K562 (cell line): ENCODE measurements at regions not wholly inside any gene's neighbourhood (a gene's known extent, or its start where the extent isn't known, plus 50 kb on each side); places are given as distances from the start of the nearest gene placed in this dataset.
A peak's percentile ranks its signal among the peaks of the same experiment; 100 is the strongest.

Source experiments
- ATF4 ChIP-seq: fragments of 450-650 bp; formaldehyde crosslinking; IDR thresholded peaks from 2 replicates; pipeline ENCODE4 v1.4.0; 2022; ENCODE audit warnings: mild to moderate bottlenecking, moderate library complexity
- DMBX1 ChIP-seq: fragments of 250-450 bp; sonication (Bioruptor Pico); IDR thresholded peaks from 2 replicates; pipeline ENCODE4 v1.8.0; 2022; ENCODE audit warnings: inconsistent platforms, mild to moderate bottlenecking, moderate library complexity, borderline replicate concordance
- ETV1 ChIP-seq: fragments of 450-650 bp; conservative IDR thresholded peaks from 2 replicates; pipeline ENCODE4 v1.6.1; 2016; ENCODE audit warnings: missing genetic modification characterization, control low read depth, low read depth, missing compliant biosample characterization
- JUNB ChIP-seq: fragments of 450-650 bp; formaldehyde crosslinking; conservative IDR thresholded peaks from 2 replicates; pipeline ENCODE4 v1.4.0; 2020; ENCODE audit warnings: mild to moderate bottlenecking
- MAFG ChIP-seq: fragments of 450-650 bp; conservative IDR thresholded peaks from 2 replicates; pipeline ENCODE4 v1.6.1; 2016; ENCODE audit warnings: missing genetic modification characterization, missing compliant biosample characterization
- NFE2L1 ChIP-seq: fragments of 450-650 bp; IDR thresholded peaks from 2 replicates; pipeline ENCODE4 v1.6.1; 2016; ENCODE audit warnings: missing genetic modification characterization, low read depth, mild to moderate bottlenecking, missing compliant biosample characterization, moderate library complexity, borderline replicate concordance
- REST ChIP-seq, 2 experiments: fragments of 450-650 bp; formaldehyde crosslinking in 1 of 2; IDR thresholded peaks; 2 replicates each; pipeline versions ENCODE4 v1.4.0 to v1.6.1; 2014 to 2020; ENCODE audit warnings: mild to moderate bottlenecking in 2 of 2, borderline replicate concordance in 1 of 2, low read depth in 1 of 2
- SMAD4 ChIP-seq: fragments of 250-450 bp; sonication (Bioruptor Pico); conservative IDR thresholded peaks from 2 replicates; pipeline ENCODE4 v1.8.0; 2021; ENCODE audit warnings: inconsistent platforms, mild to moderate bottlenecking, moderate library complexity
- TAF7 ChIP-seq: fragments of 450-650 bp; IDR thresholded peaks from 2 replicates; pipeline ENCODE4 v1.6.1; 2016; ENCODE audit warnings: missing genetic modification characterization, missing compliant biosample characterization
- ZNF431 ChIP-seq: sonication (generic); formaldehyde crosslinking; IDR thresholded peaks from 2 replicates; pipeline ENCODE4 v1.8.0; 2022; ENCODE audit warnings: mild to moderate bottlenecking, missing genetic modification reagents
- ZNF584 ChIP-seq: fragments of 200-800 bp; sonication (Bioruptor generic); IDR thresholded peaks from 2 replicates; pipeline ENCODE4 v1.6.1; 2016; ENCODE audit warnings: low read depth, mild to moderate bottlenecking, missing genetic modification characterization, missing compliant biosample characterization
- ZNF589 ChIP-seq: fragments of 200-800 bp; sonication (Bioruptor generic); IDR thresholded peaks from 2 replicates; pipeline ENCODE4 v1.6.1; 2016; ENCODE audit warnings: low read depth, missing genetic modification characterization, missing compliant biosample characterization
- ZNF639 ChIP-seq, 2 experiments: fragments of 200-800 bp in 1 of 2; sonication (Bioruptor generic) in 1 of 2; sonication (generic) in 1 of 2; formaldehyde crosslinking in 1 of 2; IDR thresholded peaks in 1 of 2; conservative IDR thresholded peaks in 1 of 2; 2 replicates each; pipeline versions ENCODE4 v1.5.0 to v1.6.1; 2016 to 2020; ENCODE audit warnings: missing compliant biosample characterization in 1 of 2, missing genetic modification characterization in 1 of 2, missing genetic modification reagents in 1 of 2
- ZNF785 ChIP-seq: fragments of 250-450 bp; sonication (Bioruptor Pico); IDR thresholded peaks from 2 replicates; pipeline ENCODE4 v1.4.0; 2020; ENCODE audit warnings: mild to moderate bottlenecking
- ZZZ3 ChIP-seq: fragments of 450-650 bp; IDR thresholded peaks from 2 replicates; pipeline ENCODE4 v1.6.1; 2016; ENCODE audit warnings: antibody characterized with exemption, mild to moderate bottlenecking, moderate library complexity

- no peak for TF ChIP-seq JUNB (CRISPR knock-in tag)
- TF ChIP-seq ZNF589 (CRISPR knock-in tag), result peak; percentile 63
- no peak for TF ChIP-seq ZNF584 (CRISPR knock-in tag)
- TF ChIP-seq ZNF639 (CRISPR knock-in tag; conservative IDR thresholded peaks at IDR 0.05 in 1 of 2, IDR thresholded peaks at IDR 0.05 in 1 of 2), result no peak
- peak; percentile 16 for TF ChIP-seq DMBX1 (CRISPR knock-in tag)
- 0 out of 2 replicates have a peak, but pooled peaks have one; percentile 49 for TF ChIP-seq ZNF785 (CRISPR knock-in tag)
- TF ChIP-seq TAF7 (tag), result no peak
- 0 out of 2 replicates have a peak, but pooled peaks have one; percentile 4 for TF ChIP-seq ETV1 (tag)
- peak; percentile 39 for TF ChIP-seq MAFG (tag)
- peak; percentile 31; the same call in 1 of the 2 replicates for TF ChIP-seq SMAD4
- TF ChIP-seq ATF4 (CRISPR knock-in tag), result no peak
- TF ChIP-seq ZZZ3, result no peak
- TF ChIP-seq NFE2L1, result no peak
- TF ChIP-seq ZNF431 (CRISPR knock-in tag), result no peak
- TF ChIP-seq REST (IDR thresholded peaks at IDR 0.05; ENCODE audit: borderline replicate concordance), result no peak
- TF ChIP-seq REST (CRISPR knock-in tag; IDR thresholded peaks at IDR 0.05; ENCODE audit: low read depth), result no peak
Measured at GRCh38 chr7:106589198-106589879, 71.6 kb downstream of the CCDC71L start (continued).
